IMR-90 (cell line): ENCODE measurements at regions not wholly inside any gene's neighbourhood (a gene's known extent, or its start where the extent isn't known, plus 50 kb on each side); places are given as distances from the start of the nearest gene placed in this dataset.

Experiments used
- ATAC-seq: fragments of 200-7000 bp; cut with Tn5 transposase; 2 replicates; pipeline ENCODE4 v1.9.1; 2020; ENCODE audit warnings: low read depth, mild to moderate bottlenecking, moderate library complexity
- BruUV-seq: library from RNA; stranded (reverse); fragments of 400-500 nt; replicated peaks from 2 replicates; lab custom pipeline; 2021; lab: Mats Ljungman, UMichigan
- CTCF ChIA-PET: fragments of 300-600 bp; formaldehyde crosslinking; extraction: SDS; loops from one replicate; lab custom pipeline; 2021; ENCODE audit warnings: antibody characterized with exemption; lab: Yijun Ruan, JAX
- POLR2A ChIA-PET: fragments of 300-600 bp; sonication (Branson Sonifier 250); formaldehyde crosslinking; loops from one replicate; lab custom pipeline; 2022; ENCODE audit warnings: antibody characterized with exemption; ENCODE audit not compliant: unreplicated experiment; lab: Charles Lee
- DNase-seq: peaks from one replicate; pipeline ENCODE4 v3.0.0; 2013
- H2AFZ ChIP-seq: replicated peaks from 2 replicates; pipeline ENCODE3; 2013; ENCODE audit warnings: low read length, mild to moderate bottlenecking; ENCODE audit not compliant: poor library complexity
- H2AK5ac ChIP-seq: 2 replicates; pipeline ENCODE4 v1.6.1; 2013; ENCODE audit warnings: low read depth, low read length, inconsistent platforms
- H2AK9ac ChIP-seq: replicated peaks from 2 replicates; pipeline ENCODE3; 2013; ENCODE audit warnings: mild to moderate bottlenecking, low read depth, low read length, moderate library complexity; ENCODE audit not compliant: poor library complexity
- H2BK120ac ChIP-seq: 2 replicates; pipeline ENCODE4 v1.6.1; 2013; ENCODE audit warnings: low read depth, low read length, inconsistent platforms
- H2BK15ac ChIP-seq: 3 replicates; pipeline ENCODE4 v1.6.1; 2013; ENCODE audit warnings: low read depth, low read length, inconsistent platforms
- H2BK20ac ChIP-seq: 2 replicates; pipeline ENCODE4 v1.6.1; 2013; ENCODE audit warnings: low read depth, mild to moderate bottlenecking, inconsistent platforms, low read length, moderate library complexity
- H2BK5ac ChIP-seq: 2 replicates; pipeline ENCODE4 v1.6.1; 2013; ENCODE audit warnings: mild to moderate bottlenecking, low read depth, low read length, inconsistent platforms; ENCODE audit not compliant: poor library complexity, severe bottlenecking
- H3K14ac ChIP-seq: replicated peaks from 2 replicates; pipeline ENCODE4 v1.6.1; 2013; ENCODE audit warnings: low read depth, low read length, inconsistent platforms
- H3K18ac ChIP-seq: 2 replicates; pipeline ENCODE4 v1.6.1; 2013; ENCODE audit warnings: low read depth, low read length, control low read depth
- H3K23ac ChIP-seq: 2 replicates; pipeline ENCODE4 v1.6.1; 2013; ENCODE audit warnings: low read depth, low read length, inconsistent platforms
- H3K27ac ChIP-seq: 2 replicates; pipeline ENCODE4 v1.5.1; 2013; ENCODE audit warnings: mild to moderate bottlenecking, control low read depth, low read length; ENCODE audit not compliant: insufficient read depth
- H3K27me3 ChIP-seq: 2 replicates; pipeline ENCODE4 v1.6.1; 2013; ENCODE audit warnings: low read length; ENCODE audit not compliant: control insufficient read depth, insufficient read depth
- H3K36me3 ChIP-seq: 2 replicates; pipeline ENCODE4 v1.6.1; 2013; ENCODE audit warnings: low read length, mixed read lengths; ENCODE audit not compliant: control insufficient read depth, insufficient read depth
- H3K4ac ChIP-seq: 2 replicates; pipeline ENCODE4 v1.6.1; 2013; ENCODE audit warnings: low read depth, low read length, inconsistent platforms
- H3K4me1 ChIP-seq: 2 replicates; pipeline ENCODE4 v1.6.1; 2013; ENCODE audit warnings: low read length, mixed read lengths; ENCODE audit not compliant: control insufficient read depth, insufficient read depth
- H3K4me2 ChIP-seq: 2 replicates; pipeline ENCODE4 v1.6.1; 2013; ENCODE audit warnings: low read depth, mild to moderate bottlenecking, control low read depth, low read length, moderate library complexity
- H3K4me3 ChIP-seq: 2 replicates; pipeline ENCODE4 v1.5.1; 2013; ENCODE audit warnings: low read depth, mild to moderate bottlenecking, control low read depth, low read length, moderate library complexity; ENCODE audit not compliant: insufficient read depth
- H3K56ac ChIP-seq: 2 replicates; pipeline ENCODE4 v1.6.1; 2013; ENCODE audit warnings: low read length, inconsistent platforms; ENCODE audit not compliant: insufficient read depth; ENCODE audit errors: extremely low read depth
- H3K79me1 ChIP-seq, 2 experiments: 2 replicates each; pipeline ENCODE4 v1.6.1; 2013; ENCODE audit warnings: low read length in 2 of 2, inconsistent platforms in 1 of 2, low read depth in 1 of 2
- H3K9ac ChIP-seq: 2 replicates; pipeline ENCODE4 v1.6.1; 2013; ENCODE audit warnings: low read depth, low read length, control low read depth
- H3K9me1 ChIP-seq: 2 replicates; pipeline ENCODE4 v1.6.1; 2013; ENCODE audit warnings: low read length, inconsistent platforms; ENCODE audit not compliant: insufficient read depth
- H3K9me3 ChIP-seq: 2 replicates; pipeline ENCODE4 v1.6.1; 2013; ENCODE audit warnings: low read length; ENCODE audit not compliant: control insufficient read depth, insufficient read depth
- H4K20me1 ChIP-seq: 2 replicates; pipeline ENCODE4 v1.6.1; 2013; ENCODE audit warnings: low read length, inconsistent platforms; ENCODE audit not compliant: insufficient read depth
- H4K5ac ChIP-seq: 2 replicates; pipeline ENCODE4 v1.6.1; 2013; ENCODE audit warnings: mild to moderate bottlenecking, low read depth, low read length, control low read depth
- H4K8ac ChIP-seq, 2 experiments: 2 replicates each; pipeline ENCODE4 v1.6.1; 2013; ENCODE audit warnings: low read depth in 2 of 2, low read length in 2 of 2, control low read depth in 1 of 2, inconsistent platforms in 1 of 2
- H4K91ac ChIP-seq: 2 replicates; pipeline ENCODE4 v1.6.1; 2013; ENCODE audit warnings: low read depth, low read length, inconsistent platforms; ENCODE audit not compliant: insufficient read depth
- ELK1 ChIP-seq: fragments of 150-350 bp; IDR thresholded peaks from 2 replicates; pipeline ENCODE4 v1.6.1; 2016; ENCODE audit warnings: low read depth, mild to moderate bottlenecking, low read length, moderate library complexity, borderline replicate concordance
- MAFK ChIP-seq: IDR thresholded peaks from 2 replicates; pipeline ENCODE4 v1.6.1; 2012; ENCODE audit warnings: low read depth, low read length, improper control_type of control experiment
- MXI1 ChIP-seq: IDR thresholded peaks from 2 replicates; pipeline ENCODE4 v1.6.1; 2012; ENCODE audit warnings: low read depth, mild to moderate bottlenecking, low read length, moderate library complexity, borderline replicate concordance
- NFE2L2 ChIP-seq: fragments of 150-350 bp; IDR thresholded peaks from 2 replicates; pipeline ENCODE4 v1.6.1; 2016; ENCODE audit warnings: low read depth, mild to moderate bottlenecking, low read length
- POLR2A ChIP-seq: IDR thresholded peaks from 2 replicates; pipeline ENCODE4 v1.6.1; 2012; ENCODE audit warnings: mild to moderate bottlenecking, low read depth, low read length
- RAD21 ChIP-seq: IDR thresholded peaks from 2 replicates; pipeline ENCODE4 v1.6.1; 2012; ENCODE audit warnings: low read length, improper control_type of control experiment
- WGBS, 2 experiments: methylation state at CpG; one replicate each; pipeline versions ENCODE4 v1.1.5 to v1.1.7; 2013; ENCODE audit warnings: missing lambda C conversion rate in 2 of 2; ENCODE audit not compliant: insufficient read length in 1 of 2; ENCODE audit errors: extremely low coverage in 2 of 2; 5-methylcytosine and 5-hydroxymethylcytosine counted together
- dilution Hi-C: fragments of 300-500 bp; cut with HindIII; formaldehyde crosslinking; loops from one replicate; pipeline ENCODE4 v1.14.3; 2018; ENCODE audit warnings: low sequenced_read_pairs; ENCODE audit not compliant: unreplicated experiment
- in situ Hi-C: fragments of 300-500 bp; cut with MboI; formaldehyde crosslinking; loops from 3 replicates; pipeline ENCODE4 v1.14.3; 2019; ENCODE audit warnings: low sequenced_read_pairs, inconsistent platforms, mixed read lengths
- intact Hi-C: fragments of 100-400 bp; cut with micrococcal nuclease; formaldehyde crosslinking; loops from 2 replicates; pipeline ENCODE4 v1.10.0; 2022

- ATAC-seq (peak; percentile 65), DNase-seq (peak; percentile 53)
- no peaks in the 10 kb centered on the region for H3K9me1 ChIP-seq
- POLR2A ChIA-PET: no interaction called here
- H3K18ac ChIP-seq: no peak overlapping the region
- intact Hi-C loops: no loop called here
- H2AK5ac ChIP-seq: no peak overlapping the region
- no peak overlapping the region for H3K56ac ChIP-seq
- no peaks in the 10 kb centered on the region for H3K4me1 ChIP-seq
- no peaks in the 10 kb centered on the region for H3K36me3 ChIP-seq
- no peaks in the 10 kb centered on the region for H4K20me1 ChIP-seq
- H2AFZ ChIP-seq: no peak overlapping the region
- H3K4ac ChIP-seq: no peak overlapping the region
- CTCF ChIA-PET: interaction anchor here (0.5 kb wide), 1 partner anchor 350 kb away, joined by 3 read pairs; no protein-coding TSS in a partner anchor
- peak overlapping the region; percentile 48 for H3K4me2 ChIP-seq
- no peaks in the 10 kb centered on the region for H3K79me1 ChIP-seq
- H3K27me3 ChIP-seq: no peaks in the 10 kb centered on the region
- H2BK5ac ChIP-seq: no peak overlapping the region
- no TSS peak for BruUV-seq
- TF ChIP-seq MXI1 (no peak), ELK1 (no peak), MAFK (peak; percentile 66), POLR2A (no peak), RAD21 (no peak), NFE2L2 (0 out of 2 replicates have a peak, but pooled peaks have one; percentile 20)
- H3K9ac ChIP-seq: no peak overlapping the region
- H2BK20ac ChIP-seq: no peak overlapping the region
- in situ Hi-C loops: no loop called here
- WGBS, 2 experiments: no CpG with 5 or more reads among the region's 3 CpGs
- H4K8ac ChIP-seq: no peak overlapping the region
- H2BK15ac ChIP-seq: no peak overlapping the region
- no peak overlapping the region for H4K91ac ChIP-seq
- no peak overlapping the region for H2AK9ac ChIP-seq
- dilution Hi-C loops: no loop called here
- no peaks in the 10 kb centered on the region for H3K9me3 ChIP-seq
- H3K4me3 ChIP-seq: no peak overlapping the region
- no peak overlapping the region for H3K27ac ChIP-seq
- no peak overlapping the region for H3K23ac ChIP-seq
- no peak overlapping the region for H4K5ac ChIP-seq
- H3K14ac ChIP-seq: no peak overlapping the region
- H2BK120ac ChIP-seq: no peak overlapping the region
These were observed 849.8 kb downstream of the USP25 start for GRCh38 chr21:16579538-16579937.
